MM.1S (cell line): ENCODE measurements at regions not wholly inside any gene's neighbourhood (a gene's known extent, or its start where the extent isn't known, plus 50 kb on each side); places are given as distances from the start of the nearest gene placed in this dataset.

Experiments used
- CTCF ChIP-seq: fragments of 300-600 bp; sonication (generic); IDR thresholded peaks from 2 replicates; pipeline ENCODE4 v1.5.1; 2016; ENCODE audit warnings: antibody characterized with exemption, low read length, mixed read lengths
- EZH2 ChIP-seq: fragments of 300-600 bp; sonication (generic); optimal IDR thresholded peaks from 2 replicates; pipeline ENCODE3; 2017; ENCODE audit warnings: low read depth, mild to moderate bottlenecking, antibody characterized with exemption, low read length, mixed read lengths
- EZH2phosphoT487 ChIP-seq: fragments of 300-600 bp; sonication (generic); IDR thresholded peaks from 2 replicates; pipeline ENCODE4 v1.6.1; 2018; ENCODE audit warnings: antibody characterized with exemption, low read length

- TF ChIP-seq CTCF, result no peak
- TF ChIP-seq EZH2phosphoT487, result no peak
- TF ChIP-seq EZH2, result no peak
Observed at GRCh38 chr17:12554251-12554650, 111.4 kb upstream of the MYOCD start.
